HG02588 (cell line): ENCODE measurements at regions not wholly inside any gene's neighbourhood (a gene's known extent, or its start where the extent isn't known, plus 50 kb on each side); places are given as distances from the start of the nearest gene placed in this dataset.
"Not testable (repeated sequence)": the region's sequence is repeated elsewhere in the genome, so short reads cannot be mapped to it uniquely, and the experiment has no call there.

ENCODE experiments used
- ATAC-seq: cut with Tn5 transposase; IDR thresholded peaks from one replicate; pipeline ENCODE4 v1.9.1; 2021; ENCODE audit warnings: mild to moderate bottlenecking, moderate library complexity; ENCODE audit not compliant: unreplicated experiment

DNA sequence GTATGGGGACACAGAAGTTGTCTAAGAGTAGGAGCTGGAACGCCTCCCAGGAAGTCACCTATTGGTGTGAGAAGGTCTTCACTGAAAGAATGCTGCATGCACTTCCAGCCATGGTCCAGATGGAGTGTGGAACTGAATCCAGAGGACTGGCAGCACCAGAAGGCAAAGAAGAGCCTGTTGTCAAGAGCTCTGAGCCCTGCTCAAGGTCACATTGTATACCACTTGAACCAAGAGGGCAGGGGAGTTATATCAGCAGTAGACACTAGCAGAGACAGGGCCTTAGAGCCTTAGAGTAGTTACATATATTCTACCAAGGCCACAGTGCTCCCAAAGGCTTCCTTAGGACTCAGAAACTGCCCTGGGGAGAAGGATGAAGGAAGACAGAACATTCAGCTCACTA, 130.8 kb upstream of the POC5 start:
- ATAC-seq, result no peak

- peak; percentile 92 for ATAC-seq
These were observed 130.4 kb upstream of the POC5 start for GRCh38 chr5:75847561-75848021.

- ATAC-seq, result no peak
These were observed 127.1 kb upstream of the POC5 start for GRCh38 chr5:75844301-75844700.

DNA sequence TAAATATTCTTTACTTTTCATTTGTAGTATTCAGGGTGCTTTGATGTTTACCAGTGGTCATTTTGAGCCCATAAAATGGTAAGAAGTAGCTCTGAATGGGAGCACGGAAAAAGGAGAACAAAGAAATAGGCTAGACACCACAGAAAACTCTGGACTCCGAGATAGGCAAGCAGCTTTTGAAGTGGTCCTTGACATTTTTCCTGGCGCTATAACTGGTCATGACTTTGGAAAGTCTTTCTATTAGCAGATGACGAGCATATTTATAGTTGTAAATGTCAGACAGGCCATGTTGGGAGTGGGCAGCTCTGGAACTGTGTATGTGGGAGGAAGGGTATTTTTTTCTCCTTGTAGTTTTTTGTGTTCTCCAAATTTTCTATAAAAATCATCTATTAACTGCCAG, 126.1 kb upstream of the POC5 start:
- no peak for ATAC-seq

DNA sequence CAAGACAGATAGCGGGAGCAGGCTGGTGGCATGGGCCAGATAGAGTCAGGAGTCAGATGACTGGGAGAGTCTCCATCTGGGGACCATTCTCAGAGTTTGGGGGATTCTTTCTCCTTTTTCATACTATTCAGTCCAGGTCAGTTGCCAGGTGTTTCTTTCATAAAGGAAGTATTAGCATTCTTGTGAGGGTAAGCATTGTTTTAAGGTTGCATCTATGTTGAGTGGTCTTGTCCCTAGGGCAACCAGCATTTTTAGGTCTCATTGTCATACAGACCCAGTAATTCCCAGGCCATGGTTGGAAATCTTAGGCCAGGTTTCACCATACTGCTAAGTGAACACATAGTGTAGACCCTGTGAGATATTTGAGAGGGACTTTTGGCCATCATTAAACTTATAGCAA, 122.3 kb upstream of the POC5 start:
- peak; percentile 59 for ATAC-seq

DNA sequence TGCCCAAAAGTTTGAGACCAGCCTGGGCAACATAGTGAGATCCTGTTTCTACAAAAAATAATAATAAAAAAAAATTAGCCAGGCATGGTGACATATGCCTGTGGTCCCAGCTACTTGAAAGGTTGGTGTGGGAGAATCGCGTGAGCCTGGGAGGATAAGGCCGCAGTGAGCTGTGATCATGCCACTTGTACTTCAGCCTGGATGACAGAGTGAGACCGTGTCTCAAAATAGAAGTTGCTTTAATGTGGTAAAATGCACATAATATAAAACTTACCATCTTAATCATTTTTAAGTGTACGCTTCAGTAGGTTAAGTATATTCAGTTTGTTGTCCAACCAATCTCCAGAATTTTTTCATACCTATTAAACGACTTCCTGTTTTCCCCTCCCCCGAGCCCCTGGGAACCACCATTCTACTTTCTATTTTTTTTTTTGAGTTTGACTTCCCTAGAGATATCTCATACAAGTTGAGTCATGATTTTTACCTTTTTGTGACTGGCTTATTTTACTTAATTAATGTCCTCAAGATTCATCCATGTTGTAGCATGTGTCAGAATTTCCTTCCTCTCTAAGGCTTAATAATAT, 120.1 kb upstream of the POC5 start:
- no peak for ATAC-seq

- no peak for ATAC-seq
These were observed 114.3 kb upstream of the POC5 start for GRCh38 chr5:75831561-75831960.

DNA sequence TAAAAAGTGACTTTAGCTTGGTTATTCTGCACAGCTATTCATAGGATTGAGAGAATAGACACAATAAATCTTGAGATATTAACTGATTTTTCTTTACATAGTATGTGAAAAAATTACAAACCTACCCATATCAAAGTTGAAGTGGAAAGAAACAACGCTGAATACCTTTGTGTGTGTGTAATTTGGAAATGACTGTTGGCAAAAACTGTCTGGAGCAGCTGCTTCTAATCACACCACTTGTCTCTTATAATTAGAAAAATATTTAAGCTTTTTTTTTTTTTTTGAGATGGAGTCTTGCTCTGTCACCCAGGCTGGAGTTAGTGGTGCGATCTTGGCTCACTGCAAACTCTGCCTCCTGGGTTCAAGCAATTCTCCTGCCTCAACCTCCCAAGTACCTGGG, 110.8 kb upstream of the POC5 start:
- no peak for ATAC-seq

- ATAC-seq, result no peak
These were observed 107.1 kb upstream of the POC5 start for GRCh38 chr5:75824323-75824722.

- ATAC-seq, result no peak
These were observed 106.6 kb upstream of the POC5 start for GRCh38 chr5:75823811-75824210.

DNA sequence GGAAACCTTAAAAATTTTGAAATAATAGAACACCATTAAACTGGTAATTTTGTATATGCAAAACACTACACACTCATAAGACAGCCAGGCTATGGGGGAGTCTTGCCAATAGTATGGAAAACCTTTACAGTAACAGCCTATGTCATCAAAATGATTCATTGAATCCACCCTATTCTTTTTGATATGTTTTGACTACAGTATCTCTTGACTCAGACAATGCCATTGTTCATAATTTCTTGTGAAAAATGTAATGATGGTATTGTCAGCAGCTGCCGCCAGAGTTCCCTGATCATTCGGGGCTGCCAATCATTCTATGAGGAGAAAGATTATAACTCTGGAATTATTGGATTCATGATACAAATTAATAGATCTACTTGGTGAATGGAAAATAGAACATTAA, 101.4 kb upstream of the POC5 start:
- ATAC-seq, result no peak

- not testable (repeated sequence) for ATAC-seq
These were observed 82.5 kb upstream of the POC5 start for GRCh38 chr5:75799695-75800094.

GRCh38 chr5:75769338-75769737, 52.1 kb upstream of the POC5 start:
- ATAC-seq, result not testable (repeated sequence)
